Mesenchymal stem cell (in vitro differentiated cells and primary cell): ENCODE measurements at regions not wholly inside any gene's neighbourhood (a gene's known extent, or its start where the extent isn't known, plus 50 kb on each side); places are given as distances from the start of the nearest gene placed in this dataset.

Experiments
- DNase-seq: peaks from one replicate; pipeline ENCODE4 v3.0.0-alpha.2; 2013
- H2AFZ ChIP-seq: one replicate; pipeline ENCODE4 v1.6.1; 2013; ENCODE audit warnings: low read depth, mild to moderate bottlenecking, control low read depth, inconsistent platforms, low read length, moderate library complexity
- H2AK5ac ChIP-seq: 2 replicates; pipeline ENCODE4 v1.6.1; 2013; ENCODE audit warnings: low read length, moderate library complexity, mild to moderate bottlenecking, inconsistent platforms; ENCODE audit not compliant: severe bottlenecking
- H2BK120ac ChIP-seq: one replicate; pipeline ENCODE4 v1.6.1; 2013; ENCODE audit warnings: low read depth, mild to moderate bottlenecking, inconsistent platforms, low read length, moderate library complexity
- H2BK12ac ChIP-seq, 2 experiments: one replicate each; pipeline ENCODE4 v1.6.1; 2013; ENCODE audit warnings: inconsistent platforms in 2 of 2, low read length in 2 of 2, mild to moderate bottlenecking in 2 of 2, moderate library complexity in 2 of 2, control low read depth in 1 of 2
- H2BK15ac ChIP-seq: one replicate; pipeline ENCODE4 v1.6.1; 2013; ENCODE audit warnings: mild to moderate bottlenecking, low read depth, inconsistent platforms; ENCODE audit not compliant: poor library complexity, severe bottlenecking
- H2BK5ac ChIP-seq: 2 replicates; pipeline ENCODE4 v1.6.1; 2013; ENCODE audit warnings: low read depth, mild to moderate bottlenecking, low read length, control low read depth, inconsistent platforms; ENCODE audit not compliant: poor library complexity, severe bottlenecking
- H3K14ac ChIP-seq, 2 experiments: one replicate each; pipeline ENCODE4 v1.6.1; 2013; ENCODE audit warnings: inconsistent platforms in 2 of 2, low read length in 2 of 2, control low read depth in 1 of 2, mild to moderate bottlenecking in 1 of 2, moderate library complexity in 1 of 2
- H3K18ac ChIP-seq, 2 experiments: one replicate each; pipeline ENCODE4 v1.6.1; 2013; ENCODE audit warnings: inconsistent platforms in 2 of 2, low read length in 2 of 2, control low read depth in 1 of 2, low read depth in 1 of 2, mild to moderate bottlenecking in 1 of 2
- H3K23ac ChIP-seq, 2 experiments: one replicate each; pipeline ENCODE4 v1.6.1; 2013; ENCODE audit warnings: inconsistent platforms in 2 of 2, low read length in 2 of 2, mild to moderate bottlenecking in 2 of 2, moderate library complexity in 2 of 2, control low read depth in 1 of 2
- H3K27ac ChIP-seq: 2 replicates; pipeline ENCODE4 v1.5.1; 2013; ENCODE audit warnings: mild to moderate bottlenecking, moderate library complexity, low read length, control low read depth, inconsistent platforms; ENCODE audit not compliant: poor library complexity, severe bottlenecking
- H3K27me3 ChIP-seq, 2 experiments: 2 replicates each; pipeline versions ENCODE4 v1.6.1 to v1.7.0; 2013; ENCODE audit warnings: low read length in 2 of 2, mild to moderate bottlenecking in 2 of 2, moderate library complexity in 2 of 2, control low read depth in 1 of 2, inconsistent platforms in 1 of 2; ENCODE audit not compliant: control insufficient read depth in 1 of 2, insufficient read depth in 1 of 2
- H3K36me3 ChIP-seq, 2 experiments: 2 replicates each; pipeline versions ENCODE4 v1.6.1 to v1.7.0; 2013; ENCODE audit warnings: low read length in 2 of 2, control low read depth in 1 of 2, inconsistent platforms in 1 of 2, low read depth in 1 of 2, mild to moderate bottlenecking in 1 of 2; ENCODE audit not compliant: insufficient read depth in 2 of 2, control insufficient read depth in 1 of 2
- H3K4ac ChIP-seq, 2 experiments: one replicate each; pipeline ENCODE4 v1.6.1; 2013; ENCODE audit warnings: inconsistent platforms in 2 of 2, low read length in 2 of 2, mild to moderate bottlenecking in 2 of 2, moderate library complexity in 2 of 2, control low read depth in 1 of 2, low read depth in 1 of 2
- H3K4me1 ChIP-seq: 2 replicates; pipeline ENCODE4 v1.6.1; 2013; ENCODE audit warnings: low read depth, low read length, control low read depth; ENCODE audit not compliant: control insufficient read depth, insufficient read depth
- H3K4me2 ChIP-seq: 2 replicates; pipeline ENCODE4 v1.6.1; 2013; ENCODE audit warnings: low read length, mild to moderate bottlenecking, inconsistent platforms; ENCODE audit not compliant: poor library complexity, severe bottlenecking
- H3K4me3 ChIP-seq, 2 experiments: 2 replicates each; pipeline versions ENCODE4 v1.5.1 to v1.7.0; 2013; ENCODE audit warnings: low read length in 2 of 2, mild to moderate bottlenecking in 2 of 2, control low read depth in 1 of 2, low read depth in 1 of 2; ENCODE audit not compliant: insufficient read depth in 1 of 2
- H3K79me1 ChIP-seq: replicated peaks from 2 replicates; pipeline ENCODE4 v1.6.1; 2013; ENCODE audit warnings: mild to moderate bottlenecking, control low read depth, low read length, inconsistent platforms; ENCODE audit not compliant: poor library complexity, severe bottlenecking
- H3K9ac ChIP-seq: 2 replicates; pipeline ENCODE4 v1.7.0; 2013; ENCODE audit warnings: mild to moderate bottlenecking, low read length, moderate library complexity
- H3K9me3 ChIP-seq: 2 replicates; pipeline ENCODE4 v1.7.0; 2013; ENCODE audit warnings: mild to moderate bottlenecking, low read length; ENCODE audit not compliant: control insufficient read depth
- H4K8ac ChIP-seq: one replicate; pipeline ENCODE4 v1.6.1; 2013; ENCODE audit warnings: inconsistent platforms, mild to moderate bottlenecking, low read length, moderate library complexity
- H4K91ac ChIP-seq: one replicate; pipeline ENCODE4 v1.6.1; 2013; ENCODE audit warnings: mild to moderate bottlenecking, low read length, inconsistent platforms
- WGBS: methylation state at CpG from one replicate; pipeline ENCODE4 v1.1.7; 2013; ENCODE audit warnings: mixed read lengths; 5-methylcytosine and 5-hydroxymethylcytosine counted together

- Histone ChIP-seq H3K4me3 (no peak overlapping the region), H2BK5ac (no peak overlapping the region), H3K79me1 (no peaks in the 10 kb centered on the region), H3K18ac (no peak overlapping the region), H3K4me2 (no peak overlapping the region), H3K27ac (no peak overlapping the region), H2AK5ac (no peak overlapping the region), H3K9me3 (no peaks in the 10 kb centered on the region), H3K27me3 (no peaks in the 10 kb centered on the region), H3K4ac (no peak overlapping the region), H2BK120ac (no peak overlapping the region), H2BK12ac (no peak overlapping the region), H3K9ac (no peak overlapping the region), H3K23ac (no peak overlapping the region), H4K91ac (no peak overlapping the region), H3K36me3 (no peaks in the 10 kb centered on the region), H3K14ac (no peak overlapping the region), H2AFZ (no peak overlapping the region), H3K4me1 (no peaks in the 10 kb centered on the region), H4K8ac (no peak overlapping the region), H2BK15ac (no peak overlapping the region)
- no peak for DNase-seq
- WGBS: no CpG with 5 or more reads among the region's 1 CpG
Measured at GRCh38 chr2:212665948-212666347, 127.3 kb upstream of the ERBB4 start.

GRCh38 chr2:212659441-212659840 is 120.8 kb upstream of the ERBB4 start:
- H3K27me3 ChIP-seq: no peaks in the 10 kb centered on the region
- H3K4me3 ChIP-seq: no peak overlapping the region
- no peak overlapping the region for H2BK15ac ChIP-seq
- no peak overlapping the region for H3K4ac ChIP-seq
- no peak overlapping the region for H2BK5ac ChIP-seq
- no peak overlapping the region for H3K23ac ChIP-seq
- no peaks in the 10 kb centered on the region for H3K79me1 ChIP-seq
- no peak overlapping the region for H2AFZ ChIP-seq
- H4K8ac ChIP-seq: no peak overlapping the region
- no peak overlapping the region for H4K91ac ChIP-seq
- H3K4me2 ChIP-seq: no peak overlapping the region
- no peak overlapping the region for H3K18ac ChIP-seq
- no peaks in the 10 kb centered on the region for H3K36me3 ChIP-seq
- peaks cover 15% of the 10 kb centered on the region for H3K9me3 ChIP-seq
- H2BK12ac ChIP-seq: no peak overlapping the region
- no peak overlapping the region for H3K14ac ChIP-seq
- WGBS: 53% methylated on average over 2 of the region's 3 CpGs
- H3K4me1 ChIP-seq: no peaks in the 10 kb centered on the region
- H2BK120ac ChIP-seq: no peak overlapping the region
- H3K9ac ChIP-seq: no peak overlapping the region
- H2AK5ac ChIP-seq: no peak overlapping the region
- no peak for DNase-seq
- H3K27ac ChIP-seq: no peak overlapping the region

DNA sequence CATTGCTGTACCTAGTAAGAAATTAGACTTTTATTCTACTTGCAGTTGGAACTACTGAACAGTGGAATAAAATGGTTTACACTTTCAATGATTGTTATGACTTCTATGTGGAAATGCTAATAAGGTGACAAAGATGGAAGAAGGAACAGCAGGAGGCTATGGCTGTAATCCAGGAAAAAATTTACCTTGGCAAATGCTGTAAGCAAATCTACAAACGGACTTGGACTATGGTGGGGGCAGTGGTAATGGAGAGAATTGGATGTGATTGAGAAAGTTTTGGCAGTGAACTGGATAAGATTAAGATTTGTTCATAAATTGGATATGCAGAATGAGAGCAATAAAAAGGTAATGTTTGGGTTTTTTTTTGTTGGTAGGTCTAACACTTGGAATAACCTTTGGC is 111.0 kb upstream of the ERBB4 start:
- H3K4me3 ChIP-seq: no peak overlapping the region
- H2AK5ac ChIP-seq: no peak overlapping the region
- no peaks in the 10 kb centered on the region for H3K27me3 ChIP-seq
- no peaks in the 10 kb centered on the region for H3K79me1 ChIP-seq
- no peak overlapping the region for H3K14ac ChIP-seq
- H2BK15ac ChIP-seq: no peak overlapping the region
- no peak overlapping the region for H3K27ac ChIP-seq
- H3K4ac ChIP-seq: no peak overlapping the region
- H4K91ac ChIP-seq: no peak overlapping the region
- H3K36me3 ChIP-seq: no peaks in the 10 kb centered on the region
- no peak overlapping the region for H2BK120ac ChIP-seq
- no peak overlapping the region for H2BK12ac ChIP-seq
- no peak overlapping the region for H3K23ac ChIP-seq
- H3K4me1 ChIP-seq: no peaks in the 10 kb centered on the region
- DNase-seq: no peak
- no peak overlapping the region for H2AFZ ChIP-seq
- no peak overlapping the region for H3K9ac ChIP-seq
- H4K8ac ChIP-seq: no peak overlapping the region
- no peak overlapping the region for H2BK5ac ChIP-seq
- 78% methylated on average over 1 of the region's 1 CpG for WGBS
- no peaks in the 10 kb centered on the region for H3K9me3 ChIP-seq
- H3K18ac ChIP-seq: no peak overlapping the region
- H3K4me2 ChIP-seq: no peak overlapping the region

DNA sequence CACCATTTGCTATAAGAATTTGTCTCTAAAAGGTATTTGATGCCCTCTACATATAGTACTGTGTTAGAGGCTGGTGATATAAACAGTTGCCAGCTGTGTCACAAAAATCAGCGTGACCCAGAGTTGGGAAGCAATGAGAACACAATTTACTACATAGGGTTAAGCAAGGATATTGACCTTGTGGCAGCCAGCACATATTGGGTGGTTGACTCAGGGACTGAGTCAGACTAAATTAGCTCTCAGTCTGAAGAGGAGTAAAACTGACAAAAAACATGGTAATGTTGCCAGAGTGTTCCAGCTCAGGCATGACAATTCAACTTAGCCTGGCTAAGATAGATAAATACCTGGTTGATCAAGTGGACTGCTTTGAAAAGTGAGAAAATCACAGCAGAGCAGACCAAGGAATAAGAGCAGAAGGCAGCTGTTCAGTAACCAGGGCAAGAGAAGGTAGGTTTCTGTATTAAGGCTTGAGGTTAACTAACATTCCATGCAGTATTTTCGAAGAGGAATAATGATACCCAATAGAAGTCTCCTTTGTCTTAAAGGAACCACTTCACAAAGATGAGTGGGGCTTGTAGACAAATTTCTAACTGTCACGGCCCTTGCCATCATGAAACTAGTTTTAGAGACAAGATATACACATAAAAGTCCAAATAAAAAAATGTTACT is 108.2 kb upstream of the ERBB4 start:
- no peak overlapping the region for H4K8ac ChIP-seq
- H3K79me1 ChIP-seq: no peaks in the 10 kb centered on the region
- H3K36me3 ChIP-seq: no peaks in the 10 kb centered on the region
- H3K14ac ChIP-seq: no peak overlapping the region
- H3K18ac ChIP-seq: no peak overlapping the region
- no peak overlapping the region for H2BK5ac ChIP-seq
- peak overlapping the region; percentile 14 for H3K4me2 ChIP-seq
- no peak overlapping the region for H3K4ac ChIP-seq
- no peak overlapping the region for H2AFZ ChIP-seq
- H3K9ac ChIP-seq: peak overlapping the region; percentile 59
- H3K4me1 ChIP-seq: peaks cover 4% of the 10 kb centered on the region
- H3K9me3 ChIP-seq: no peaks in the 10 kb centered on the region
- 8% methylated on average over 1 of the region's 3 CpGs for WGBS
- H2BK12ac ChIP-seq: no peak overlapping the region
- no peak overlapping the region for H3K4me3 ChIP-seq
- H2BK15ac ChIP-seq: no peak overlapping the region
- no peak overlapping the region for H2BK120ac ChIP-seq
- H3K23ac ChIP-seq: no peak overlapping the region
- H3K27me3 ChIP-seq: no peaks in the 10 kb centered on the region
- H2AK5ac ChIP-seq: no peak overlapping the region
- peak overlapping the region; percentile 60 for H3K27ac ChIP-seq
- H4K91ac ChIP-seq: no peak overlapping the region
- DNase-seq: peak; percentile 78
